Liver (tissue), 8 donors: ENCODE measurements at regions not wholly inside any gene's neighbourhood (a gene's known extent, or its start where the extent isn't known, plus 50 kb on each side); places are given as distances from the start of the nearest gene placed in this dataset.

ENCODE experiments used
- DNase-seq: peaks from one replicate; pipeline ENCODE4 v3.0.0-alpha.2; 2017; ENCODE audit warnings: low spot score
- H3K27ac ChIP-seq, 2 donors: one replicate each; pipeline ENCODE4 v1.7.0; 2013; ENCODE audit warnings: inconsistent platforms in 2 of 2, low read length in 2 of 2, control low read depth in 1 of 2, low read depth in 1 of 2, mild to moderate bottlenecking in 1 of 2
- H3K27me3 ChIP-seq, 4 donors: one replicate each; pipeline versions ENCODE4 v1.6.1 to v1.7.0; 2013; ENCODE audit warnings: low read length in 3 of 4, inconsistent platforms in 1 of 4, mild to moderate bottlenecking in 1 of 4, moderate library complexity in 1 of 4; ENCODE audit not compliant: control insufficient read depth in 4 of 4, insufficient read depth in 4 of 4
- H3K36me3 ChIP-seq, 4 donors: one replicate each; pipeline versions ENCODE4 v1.6.1 to v1.7.0; 2013; ENCODE audit warnings: low read length in 3 of 4, mild to moderate bottlenecking in 3 of 4, low read depth in 1 of 4, moderate library complexity in 1 of 4; ENCODE audit not compliant: control insufficient read depth in 4 of 4, insufficient read depth in 3 of 4
- H3K4me1 ChIP-seq, 4 donors: one replicate each; pipeline versions ENCODE4 v1.6.1 to v1.7.0; 2013; ENCODE audit warnings: low read length in 3 of 4, mild to moderate bottlenecking in 3 of 4, moderate library complexity in 1 of 4; ENCODE audit not compliant: control insufficient read depth in 4 of 4, insufficient read depth in 4 of 4
- H3K4me3 ChIP-seq, 3 donors: one replicate each; pipeline versions ENCODE4 v1.6.1 to v1.7.0; 2013; ENCODE audit warnings: low read length in 3 of 3, control low read depth in 1 of 3, low read depth in 1 of 3, mild to moderate bottlenecking in 1 of 3
- H3K9ac ChIP-seq, 2 donors: one replicate each; pipeline ENCODE4 v1.7.0; 2013; ENCODE audit warnings: low read length in 2 of 2, mild to moderate bottlenecking in 2 of 2, moderate library complexity in 2 of 2, control low read depth in 1 of 2, low read depth in 1 of 2
- H3K9me3 ChIP-seq, 4 donors: one replicate each; pipeline versions ENCODE4 v1.6.1 to v1.7.0; 2013; ENCODE audit warnings: low read length in 3 of 4; ENCODE audit not compliant: control insufficient read depth in 4 of 4
- ATF3 ChIP-seq: IDR thresholded peaks from 2 replicates; pipeline ENCODE4 v1.6.1; 2016; ENCODE audit warnings: antibody characterized with exemption
- CTCF ChIP-seq: fragments of 150-350 bp; IDR thresholded peaks from 2 replicates; pipeline ENCODE4 v1.5.1; 2017; ENCODE audit warnings: improper control_type of control experiment, low read depth, low read length; ENCODE audit not compliant: missing input control
- EGR1 ChIP-seq, 2 donors: IDR thresholded peaks; 2 replicates each; pipeline ENCODE4 v1.6.1; 2016 to 2018; ENCODE audit warnings: antibody characterized with exemption in 2 of 2, low read depth in 2 of 2
- FOXA1 ChIP-seq: IDR thresholded peaks from 2 replicates; pipeline ENCODE4 v1.6.1; 2016; ENCODE audit warnings: antibody characterized with exemption
- FOXA2 ChIP-seq: IDR thresholded peaks from 2 replicates; pipeline ENCODE4 v1.6.1; 2016; ENCODE audit warnings: antibody characterized with exemption
- GABPA ChIP-seq, 2 donors: IDR thresholded peaks in 1 of 2; conservative IDR thresholded peaks in 1 of 2; 2 replicates each; pipeline ENCODE4 v1.6.1; 2016; ENCODE audit warnings: antibody characterized with exemption in 2 of 2, mild to moderate bottlenecking in 1 of 2, moderate library complexity in 1 of 2
- HNF4A ChIP-seq, 2 donors: conservative IDR thresholded peaks; 2 replicates each; pipeline ENCODE4 v1.6.1; 2016; ENCODE audit warnings: antibody characterized with exemption in 2 of 2, mild to moderate bottlenecking in 2 of 2
- HNF4G ChIP-seq: IDR thresholded peaks from 2 replicates; pipeline ENCODE4 v1.6.1; 2016; ENCODE audit warnings: antibody characterized with exemption
- JUND ChIP-seq, 2 donors: IDR thresholded peaks; 2 replicates each; pipeline ENCODE4 v1.6.1; 2016; ENCODE audit warnings: antibody characterized with exemption in 2 of 2
- MAX ChIP-seq: IDR thresholded peaks from 2 replicates; pipeline ENCODE4 v1.6.1; 2016; ENCODE audit warnings: antibody characterized with exemption
- NR2F2 ChIP-seq: IDR thresholded peaks from 2 replicates; pipeline ENCODE4 v1.6.1; 2016; ENCODE audit warnings: antibody characterized with exemption
- RAD21 ChIP-seq, 2 donors: IDR thresholded peaks; 2 replicates each; pipeline ENCODE4 v1.6.1; 2016; ENCODE audit warnings: antibody characterized with exemption in 2 of 2, mild to moderate bottlenecking in 2 of 2
- REST ChIP-seq: IDR thresholded peaks from 2 replicates; pipeline ENCODE4 v1.6.1; 2016; ENCODE audit warnings: antibody characterized with exemption, mild to moderate bottlenecking
- RXRA ChIP-seq, 2 donors: IDR thresholded peaks; 2 replicates each; pipeline ENCODE4 v1.6.1; 2017 to 2018; ENCODE audit warnings: antibody characterized with exemption in 2 of 2, mild to moderate bottlenecking in 1 of 2
- SP1 ChIP-seq: IDR thresholded peaks from 2 replicates; pipeline ENCODE4 v1.6.1; 2018; ENCODE audit warnings: antibody characterized with exemption, mild to moderate bottlenecking
- TAF1 ChIP-seq: conservative IDR thresholded peaks from 2 replicates; pipeline ENCODE4 v1.6.1; 2016; ENCODE audit warnings: antibody characterized with exemption, mild to moderate bottlenecking
- YY1 ChIP-seq: IDR thresholded peaks from 2 replicates; pipeline ENCODE4 v1.6.1; 2016; ENCODE audit warnings: antibody characterized with exemption, mild to moderate bottlenecking
- ZBTB33 ChIP-seq: IDR thresholded peaks from 2 replicates; pipeline ENCODE4 v1.6.1; 2016; ENCODE audit warnings: antibody characterized with exemption
- WGBS: extraction: QIAGEN DNeasy Blood & Tissue Kit; methylation state at CpG from one replicate; pipeline ENCODE4 v1.1.7; 2013; 5-methylcytosine and 5-hydroxymethylcytosine counted together
- donor health status: healthy.
- donor health status: healthy.
- donor health status: healthy.
- donor health status: healthy.
- donor health status: healthy.

- Histone ChIP-seq H3K9me3 (no peaks in the 10 kb centered on the region), H3K4me3 (no peak overlapping the region), H3K4me1 (no peaks in the 10 kb centered on the region), H3K36me3 (no peaks in the 10 kb centered on the region), H3K27me3 (peaks cover 0 to 2% (median 0%) of the 10 kb centered on the region in 4 donors), H3K9ac (no peak overlapping the region), H3K27ac (no peak overlapping the region)
- no peak for DNase-seq
- WGBS, result 94% methylated on average over 9 of the region's 9 CpGs
- no peak for TF ChIP-seq ATF3
- no peak for TF ChIP-seq HNF4G
- no peak for TF ChIP-seq RAD21 (IDR thresholded peaks at IDR 0.05)
- TF ChIP-seq NR2F2, result no peak
- TF ChIP-seq FOXA2, result no peak
- no peak for TF ChIP-seq ZBTB33
- no peak for TF ChIP-seq HNF4A (conservative IDR thresholded peaks at IDR 0.05)
- no peak for TF ChIP-seq CTCF
- TF ChIP-seq MAX, result no peak
- TF ChIP-seq SP1, result no peak
- TF ChIP-seq REST, result no peak
- TF ChIP-seq FOXA1, result no peak
- no peak for TF ChIP-seq GABPA (IDR thresholded peaks at IDR 0.05 in 1 of 2, conservative IDR thresholded peaks at IDR 0.05 in 1 of 2)
- no peak for TF ChIP-seq TAF1
- no peak for TF ChIP-seq EGR1 (IDR thresholded peaks at IDR 0.05; ENCODE audit: low read depth in 2 of 2)
- no peak for TF ChIP-seq RXRA (IDR thresholded peaks at IDR 0.05)
- TF ChIP-seq JUND (IDR thresholded peaks at IDR 0.05), result no peak
- TF ChIP-seq YY1, result no peak
Observed at GRCh38 chr11:134613646-134614045, 201.6 kb upstream of the B3GAT1 start.
